HL-60 (cell line): ENCODE measurements at regions not wholly inside any gene's neighbourhood (a gene's known extent, or its start where the extent isn't known, plus 50 kb on each side); places are given as distances from the start of the nearest gene placed in this dataset.

Experiments used
- CTCF ChIP-seq: IDR thresholded peaks from one replicate; pipeline ENCODE4 v1.5.1; 2011; ENCODE audit warnings: low read length, control low read depth, inconsistent platforms; ENCODE audit not compliant: insufficient read depth
- REST ChIP-seq: IDR thresholded peaks from 2 replicates; pipeline ENCODE4 v1.6.1; 2012; ENCODE audit warnings: low read depth; ENCODE audit not compliant: insufficient replicate concordance
- SPI1 ChIP-seq: IDR thresholded peaks from 2 replicates; pipeline ENCODE4 v1.6.1; 2012; ENCODE audit warnings: low read depth, mild to moderate bottlenecking, borderline replicate concordance

- TF ChIP-seq CTCF (no peak), REST (no peak), SPI1 (no peak)
Measured at GRCh38 chr1:78825561-78825960, 175.9 kb downstream of the IFI44 start.
